AG04449 (cell line): ENCODE measurements at regions not wholly inside any gene's neighbourhood (a gene's known extent, or its start where the extent isn't known, plus 50 kb on each side); places are given as distances from the start of the nearest gene placed in this dataset.
"Not testable (repeated sequence)": the region's sequence is repeated elsewhere in the genome, so short reads cannot be mapped to it uniquely, and the experiment has no call there.

Experiments
- CTCF ChIA-PET: fragments of 350-600 bp; formaldehyde crosslinking; extraction: SDS; loops from one replicate; lab custom pipeline; 2021; ENCODE audit warnings: antibody characterized with exemption; lab: Yijun Ruan, JAX
- POLR2A ChIA-PET: fragments of 400-600, 350-600 bp; formaldehyde crosslinking; extraction: SDS; loops from one replicate; lab custom pipeline; 2020; ENCODE audit warnings: antibody characterized with exemption, inconsistent platforms; lab: Yijun Ruan, JAX
- DNase-seq: peaks from one replicate; pipeline ENCODE4 v3.0.0-alpha.2; 2010; ENCODE audit warnings: low read depth, low spot score
- H3K4me3 ChIP-seq: 2 replicates; pipeline ENCODE4 v1.5.1; 2011; ENCODE audit warnings: low read depth, mild to moderate bottlenecking, control low read depth, low read length
- TF ChIP-seq, protein P1 (sequence below): IDR thresholded peaks from one replicate; pipeline ENCODE4 v1.5.1; 2011; ENCODE audit warnings: mild to moderate bottlenecking, moderate library complexity, low read length, control low read depth, inconsistent platforms; ENCODE audit not compliant: insufficient read depth; ENCODE audit errors: missing control alignments

DNA sequence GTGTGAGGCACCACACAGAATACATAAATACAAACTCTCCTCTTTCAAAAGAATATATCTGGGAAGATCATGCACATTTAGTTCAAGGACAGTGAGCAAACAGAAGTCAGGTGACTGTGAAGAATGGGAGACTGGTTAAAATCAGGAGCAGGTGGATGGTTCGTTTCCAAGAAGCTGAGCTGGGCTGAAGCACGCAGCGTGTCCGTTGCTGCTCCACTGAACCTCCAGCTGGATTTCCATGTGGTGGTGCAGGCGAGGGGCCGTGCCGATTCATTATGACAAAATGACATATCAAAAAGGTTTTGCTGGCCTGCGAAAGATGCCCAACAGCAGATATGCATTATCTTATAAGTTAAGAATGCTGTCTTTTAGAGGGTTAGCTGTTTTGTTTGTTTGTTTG lies 66.0 kb downstream of the OLIG1 start:
- TF ChIP-seq, protein P1, sequence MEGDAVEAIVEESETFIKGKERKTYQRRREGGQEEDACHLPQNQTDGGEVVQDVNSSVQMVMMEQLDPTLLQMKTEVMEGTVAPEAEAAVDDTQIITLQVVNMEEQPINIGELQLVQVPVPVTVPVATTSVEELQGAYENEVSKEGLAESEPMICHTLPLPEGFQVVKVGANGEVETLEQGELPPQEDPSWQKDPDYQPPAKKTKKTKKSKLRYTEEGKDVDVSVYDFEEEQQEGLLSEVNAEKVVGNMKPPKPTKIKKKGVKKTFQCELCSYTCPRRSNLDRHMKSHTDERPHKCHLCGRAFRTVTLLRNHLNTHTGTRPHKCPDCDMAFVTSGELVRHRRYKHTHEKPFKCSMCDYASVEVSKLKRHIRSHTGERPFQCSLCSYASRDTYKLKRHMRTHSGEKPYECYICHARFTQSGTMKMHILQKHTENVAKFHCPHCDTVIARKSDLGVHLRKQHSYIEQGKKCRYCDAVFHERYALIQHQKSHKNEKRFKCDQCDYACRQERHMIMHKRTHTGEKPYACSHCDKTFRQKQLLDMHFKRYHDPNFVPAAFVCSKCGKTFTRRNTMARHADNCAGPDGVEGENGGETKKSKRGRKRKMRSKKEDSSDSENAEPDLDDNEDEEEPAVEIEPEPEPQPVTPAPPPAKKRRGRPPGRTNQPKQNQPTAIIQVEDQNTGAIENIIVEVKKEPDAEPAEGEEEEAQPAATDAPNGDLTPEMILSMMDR = no peak
- CTCF ChIA-PET = interaction anchor here (0.9 to 2.6 kb wide), 3 partner anchors 9 to 196 kb away, joined by 3 to 11 read pairs (median 4); no protein-coding TSS in a partner anchor
- DNase-seq = no peak
- H3K4me3 ChIP-seq = no peak overlapping the region
- POLR2A ChIA-PET = no interaction called here

DNA sequence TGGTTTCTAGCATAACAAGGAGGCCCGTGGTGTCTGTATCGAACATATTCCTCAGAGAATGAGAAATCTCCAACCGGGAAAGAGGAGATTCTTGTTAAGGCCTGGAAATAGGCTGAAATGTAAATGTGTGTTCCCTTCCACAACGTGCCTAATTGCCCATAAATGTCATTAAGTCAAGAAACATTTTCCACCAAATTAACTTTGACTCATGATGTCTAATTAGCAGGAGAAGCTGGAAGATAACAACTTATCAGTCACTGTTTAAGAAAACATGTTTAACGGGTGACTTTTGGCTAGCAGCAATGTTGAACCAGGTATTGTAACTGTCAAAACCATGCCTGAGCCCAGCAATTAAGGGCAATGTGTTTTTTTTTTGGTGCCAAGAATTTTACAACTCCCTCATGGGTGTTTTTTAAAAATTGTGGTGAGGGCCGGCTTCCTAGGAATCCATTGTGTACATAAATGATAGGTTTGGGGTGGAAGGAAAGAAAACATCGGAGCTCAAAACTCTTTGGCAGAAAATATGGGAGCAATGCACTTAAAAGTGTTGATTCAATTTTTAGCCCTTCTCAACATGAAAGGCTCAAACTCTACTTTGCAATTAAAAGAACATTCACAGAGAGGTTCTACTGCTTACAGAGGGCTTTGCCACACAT lies 67.0 kb downstream of the OLIG1 start:
- H3K4me3 ChIP-seq = no peak overlapping the region
- TF ChIP-seq, protein P1 = no peak
- ChIA-PET CTCF (interaction anchor here (0.9 to 2.6 kb wide), 3 partner anchors 10 to 197 kb away, joined by 3 to 11 read pairs (median 4); no protein-coding TSS in a partner anchor), POLR2A (no interaction called here)
- DNase-seq = no peak

DNA sequence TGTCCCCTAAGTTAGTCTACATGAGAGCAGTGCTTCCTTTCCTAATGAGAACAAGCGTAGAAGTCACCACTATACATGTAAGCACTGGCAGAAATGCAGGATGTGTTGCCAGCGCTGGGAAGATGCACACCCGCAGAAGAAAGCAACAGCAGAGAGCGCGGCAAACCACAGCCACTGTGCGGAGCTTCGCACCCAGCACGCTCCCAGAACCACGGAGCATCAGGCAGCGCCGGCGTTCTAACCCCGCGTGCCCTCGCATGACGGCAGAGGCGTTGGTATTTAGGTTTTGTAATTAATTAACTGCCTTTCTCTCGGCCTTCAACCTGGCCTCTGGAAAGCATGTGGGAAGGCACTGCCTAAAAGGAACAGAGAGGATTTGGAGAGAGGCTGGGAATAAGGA lies 69.1 kb downstream of the OLIG1 start:
- ChIA-PET CTCF (interaction anchor here (1.0 kb wide), 1 partner anchor 13 kb away, joined by 3 read pairs; no protein-coding TSS in a partner anchor), POLR2A (no interaction called here)
- TF ChIP-seq, protein P1 = no peak
- no peak for DNase-seq
- no peak overlapping the region for H3K4me3 ChIP-seq

DNA sequence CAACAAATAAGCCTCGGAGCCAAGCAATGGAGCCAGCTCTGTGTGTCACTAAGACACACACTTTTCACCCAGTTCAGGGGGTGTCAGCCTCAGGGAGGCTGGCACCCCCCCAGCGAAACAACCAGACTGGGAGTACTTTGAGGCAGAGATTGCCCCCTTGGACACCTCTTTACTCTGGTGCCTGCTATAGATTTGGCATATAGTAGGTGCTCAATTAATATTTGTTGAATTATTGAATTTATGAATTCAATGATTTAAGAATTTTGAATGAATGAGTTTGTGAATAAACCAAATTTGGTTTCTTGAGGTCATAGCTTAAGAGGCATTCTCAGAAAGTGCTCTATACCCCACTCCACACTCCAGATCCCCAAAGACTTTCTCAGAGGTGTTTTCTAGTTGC lies 70.3 kb downstream of the OLIG1 start:
- TF ChIP-seq, protein P1 = no peak
- CTCF ChIA-PET = interaction anchor here (0.6 to 1.1 kb wide), 2 partner anchors 13 to 1940 kb away, joined by 3 to 4 read pairs; no protein-coding TSS in a partner anchor
- POLR2A ChIA-PET = no interaction called here
- DNase-seq = no peak
- no peak overlapping the region for H3K4me3 ChIP-seq

DNA sequence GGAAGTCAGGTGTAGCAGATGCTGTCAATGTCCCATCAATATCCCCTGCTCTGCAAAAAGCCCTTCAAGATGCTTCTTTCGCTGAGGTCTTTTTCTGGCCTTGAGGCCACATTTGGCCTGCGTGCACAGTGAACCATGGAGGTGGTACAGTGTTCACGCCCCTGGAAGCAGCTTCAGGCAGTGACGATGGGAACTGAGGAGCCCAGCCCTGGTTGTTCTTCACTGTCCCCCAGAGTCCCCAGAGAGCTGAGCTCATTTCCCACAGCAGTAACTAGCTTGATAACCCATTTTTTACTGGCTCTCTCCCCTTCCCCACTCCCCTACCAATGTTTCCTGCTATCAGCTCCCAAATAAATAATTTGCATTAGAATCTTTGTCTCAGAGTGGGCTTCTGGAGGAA lies 76.5 kb downstream of the OLIG1 start:
- no peak for DNase-seq
- ChIA-PET POLR2A (no interaction called here), CTCF (no interaction called here)
- TF ChIP-seq, protein P1 = no peak
- H3K4me3 ChIP-seq = no peak overlapping the region

DNA sequence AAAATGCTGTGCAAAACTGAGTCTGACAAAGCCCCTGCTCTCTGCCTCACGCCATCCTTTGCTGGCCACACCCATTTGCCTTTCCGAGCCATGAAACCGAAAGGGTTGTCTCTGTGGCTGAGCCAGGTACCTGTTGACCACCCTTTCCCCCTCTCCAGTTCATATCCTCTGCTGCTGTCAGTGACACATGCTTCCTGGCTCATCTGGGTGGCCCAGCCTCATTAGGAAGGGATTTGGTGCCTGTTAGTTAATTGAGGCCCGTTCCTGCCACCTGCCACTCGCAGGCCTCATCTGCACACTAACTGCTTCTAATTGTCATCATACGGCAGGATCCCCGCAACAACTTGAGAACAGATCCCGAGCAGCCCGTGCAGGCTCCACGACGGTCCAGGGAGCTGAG lies 79.2 kb downstream of the OLIG1 start:
- no peak overlapping the region for H3K4me3 ChIP-seq
- ChIA-PET POLR2A (no interaction called here), CTCF (no interaction called here)
- DNase-seq = no peak
- TF ChIP-seq, protein P1 = no peak

DNA sequence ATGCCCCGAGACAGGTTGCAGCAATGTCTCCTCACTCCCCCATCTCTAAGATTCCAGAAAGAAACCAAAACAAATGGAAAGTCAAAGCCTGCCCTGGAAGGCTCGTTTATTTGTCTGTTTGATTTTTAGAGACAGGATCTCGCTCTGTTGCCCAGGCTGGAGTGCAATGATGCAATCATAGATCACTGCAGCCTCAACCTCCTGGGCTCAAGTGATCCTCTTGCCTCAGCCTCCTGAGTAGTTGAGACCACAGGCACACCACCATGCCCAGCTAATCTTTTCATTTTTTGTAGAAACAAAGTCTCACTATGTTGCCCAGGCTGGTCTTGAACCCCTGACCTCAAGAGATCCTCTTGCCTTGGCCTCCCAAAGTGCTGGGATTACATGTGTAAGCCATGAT lies 78.8 kb upstream of the IFNAR2 start:
- H3K4me3 ChIP-seq, CTCF ChIA-PET, POLR2A ChIA-PET, DNase-seq: not testable (repeated sequence)
